ENCODE measurements at regions not wholly inside any gene's neighbourhood (a gene's known extent, or its start where the extent isn't known, plus 50 kb on each side); places are given as distances from the start of the nearest gene placed in this dataset.
"Not testable (repeated sequence)": the region's sequence is repeated elsewhere in the genome, so short reads cannot be mapped to it uniquely, and the experiment has no call there.

DNA sequence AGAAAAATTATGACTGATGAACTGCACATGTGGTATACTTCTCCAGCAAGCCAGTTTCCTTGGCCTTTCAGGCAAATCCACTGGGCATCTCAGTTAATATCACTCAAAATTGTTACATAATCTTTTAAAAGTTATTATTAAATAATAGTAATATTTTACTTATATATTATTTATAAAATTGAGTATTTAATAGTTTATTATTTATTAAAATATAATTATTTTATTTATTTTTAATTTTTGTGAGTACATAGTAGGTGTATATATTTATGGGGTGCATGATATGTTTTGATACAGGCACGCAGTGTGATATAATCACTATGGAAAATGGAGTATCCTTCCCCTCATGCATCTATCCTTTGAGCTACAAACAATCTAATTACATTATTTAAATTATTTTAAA is 384.1 kb upstream of the LRFN5 start:
- H3K4me3 ChIP-seq (replicated peaks; ENCODE audit: low read depth, low read length): no peak overlapping the region
- no peak for DNase-seq (ENCODE audit: low read depth)
- no peak for TF ChIP-seq CTCF (IDR thresholded peaks at IDR 0.05; ENCODE audit: low read length, missing control alignments)

DNA sequence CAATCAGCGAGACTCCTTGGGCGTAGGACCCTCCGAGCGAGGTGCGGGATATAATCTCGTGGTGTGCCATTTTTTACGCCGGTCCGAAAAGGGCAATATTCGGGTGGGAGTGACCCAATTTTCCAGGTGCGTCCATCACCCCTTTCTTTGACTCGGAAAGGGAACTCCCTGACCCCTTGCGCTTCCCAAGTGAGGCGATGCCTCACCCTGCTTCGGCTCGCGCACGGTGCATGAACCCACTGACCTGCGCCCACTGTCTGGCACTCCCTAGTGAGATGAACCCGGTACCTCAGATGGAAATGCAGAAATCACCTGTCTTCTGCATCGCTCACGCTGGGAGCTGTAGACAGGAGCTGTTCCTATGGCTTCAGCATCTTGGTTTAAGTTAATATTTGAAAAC is 391.7 kb upstream of the LRFN5 start:
- H3K4me3 ChIP-seq (replicated peaks; ENCODE audit: low read depth, low read length); DNase-seq (ENCODE audit: low read depth): not testable (repeated sequence)

DNA sequence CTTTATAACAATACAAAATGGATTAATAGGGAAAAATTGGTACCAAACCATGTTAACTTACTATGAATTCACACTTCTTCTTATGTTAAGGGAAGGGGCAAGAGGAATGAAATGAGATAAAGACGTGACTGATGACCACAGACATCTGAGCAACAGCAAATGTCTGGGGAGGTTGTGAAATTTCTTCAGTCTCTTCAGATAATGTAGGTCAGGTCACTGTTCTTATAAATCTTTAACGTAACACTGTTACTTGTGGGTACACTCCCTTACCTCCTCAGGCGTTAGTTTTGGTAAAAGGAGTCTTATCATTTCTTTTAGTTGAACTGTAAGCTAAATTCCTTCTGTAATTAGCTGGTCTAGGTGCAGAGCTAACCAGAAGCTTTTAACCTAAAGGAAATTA is 405.0 kb upstream of the LRFN5 start:
- DNase-seq (ENCODE audit: low read depth): no peak
- H3K4me3 ChIP-seq (replicated peaks; ENCODE audit: low read depth, low read length): no peak overlapping the region
- no peak for TF ChIP-seq CTCF (IDR thresholded peaks at IDR 0.05; ENCODE audit: low read length, missing control alignments)

DNA sequence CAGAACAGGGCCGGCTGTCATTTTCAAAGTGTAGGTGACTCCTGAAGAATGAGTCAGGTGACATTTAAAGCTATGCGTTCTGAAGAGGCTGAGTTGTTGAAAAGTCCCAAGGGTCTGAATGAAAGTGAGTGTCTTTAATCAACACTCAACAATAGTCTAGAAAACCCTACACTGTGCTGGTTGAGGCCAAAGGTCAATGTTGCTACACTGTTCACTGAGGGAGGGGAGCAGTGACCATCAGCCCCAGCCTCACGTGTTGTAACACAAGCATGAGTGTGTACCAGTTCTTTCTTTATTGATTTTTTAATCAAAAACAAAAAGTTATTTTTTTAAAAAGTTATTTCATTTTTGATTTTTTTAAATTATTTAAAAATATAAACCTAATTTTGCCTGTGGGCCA is 418.8 kb upstream of the LRFN5 start:
- DNase-seq (ENCODE audit: low read depth): no peak
- no peak overlapping the region for H3K4me3 ChIP-seq (replicated peaks; ENCODE audit: low read depth, low read length)
- no peak for TF ChIP-seq CTCF (IDR thresholded peaks at IDR 0.05; ENCODE audit: low read length, missing control alignments)

DNA sequence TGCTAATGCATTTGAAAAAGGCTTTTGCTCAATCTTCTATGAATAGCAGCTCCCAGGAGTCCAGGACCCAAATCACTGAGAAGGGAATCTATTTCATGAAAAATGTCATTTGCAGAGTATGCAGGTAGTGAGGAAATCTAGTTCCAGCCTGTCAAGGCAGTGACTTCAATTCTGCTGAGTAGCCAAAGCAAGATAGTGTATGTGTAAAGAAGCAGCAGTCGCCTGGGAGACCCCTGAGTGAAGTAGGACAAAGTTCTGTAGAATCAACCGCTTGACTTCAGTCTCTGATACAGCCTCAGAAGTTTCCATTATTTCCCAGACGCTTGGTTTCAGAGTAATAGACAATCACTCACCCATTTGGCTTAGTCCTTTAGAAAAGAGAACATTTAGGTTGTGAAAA is 435.6 kb upstream of the LRFN5 start:
- no peak overlapping the region for H3K4me3 ChIP-seq (replicated peaks; ENCODE audit: low read depth, low read length)
- no peak for DNase-seq (ENCODE audit: low read depth)
- no peak for TF ChIP-seq CTCF (IDR thresholded peaks at IDR 0.05; ENCODE audit: low read length, missing control alignments)

DNA sequence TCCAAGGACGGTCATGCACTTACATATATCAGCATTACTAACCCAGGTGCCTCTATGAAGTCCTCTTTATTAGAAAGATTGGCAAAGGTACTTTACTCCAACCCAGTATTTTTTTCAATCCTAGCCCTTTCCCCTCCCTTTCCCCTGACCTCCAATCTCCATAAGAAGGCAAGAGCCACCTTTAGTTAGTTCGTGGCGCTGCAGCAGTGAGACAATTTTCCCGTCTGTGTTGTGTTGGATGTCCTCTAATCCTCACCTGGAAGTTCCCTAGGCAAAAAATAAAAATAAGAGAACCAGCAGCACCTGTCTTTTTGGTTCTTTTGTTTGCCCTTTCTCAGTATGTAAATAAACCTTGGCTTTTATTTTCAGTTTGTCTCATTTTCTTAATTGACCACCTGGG is 439.6 kb upstream of the LRFN5 start:
- no peak overlapping the region for H3K4me3 ChIP-seq (replicated peaks; ENCODE audit: low read depth, low read length)
- no peak for TF ChIP-seq CTCF (IDR thresholded peaks at IDR 0.05; ENCODE audit: low read length, missing control alignments)
- no peak for DNase-seq (ENCODE audit: low read depth)

GRCh38 chr14:41154143-41154807 is 452.4 kb upstream of the LRFN5 start:
- H3K4me3 ChIP-seq (replicated peaks; ENCODE audit: low read depth, low read length): no peak overlapping the region
- no peak for DNase-seq (ENCODE audit: low read depth)
- TF ChIP-seq CTCF (IDR thresholded peaks at IDR 0.05; ENCODE audit: low read length, missing control alignments): no peak
